SK-N-MC (cell line): ENCODE measurements at regions not wholly inside any gene's neighbourhood (a gene's known extent, or its start where the extent isn't known, plus 50 kb on each side); places are given as distances from the start of the nearest gene placed in this dataset.

Source experiments
- DNase-seq: peaks from one replicate; pipeline ENCODE4 v3.0.0-alpha.2; 2011; ENCODE audit warnings: low read depth, low spot score
- H3K27ac ChIP-seq: fragments of 200-600 bp; sonication (generic); 2 replicates; pipeline ENCODE4 v1.5.1; 2016; ENCODE audit warnings: mixed run types
- H3K36me3 ChIP-seq: fragments of 200-600 bp; sonication (generic); 2 replicates; pipeline ENCODE4 v1.6.1; 2017; ENCODE audit warnings: antibody characterized with exemption, low read length, mixed read lengths; ENCODE audit not compliant: insufficient read depth
- H3K4me3 ChIP-seq: fragments of 200-600 bp; sonication (generic); 2 replicates; pipeline ENCODE4 v1.5.1; 2016
- H3K9ac ChIP-seq: fragments of 200-600 bp; sonication (generic); 2 replicates; pipeline ENCODE4 v1.8.0; 2017; ENCODE audit warnings: mixed run types, mixed read lengths; ENCODE audit not compliant: insufficient read length
- H3K9me3 ChIP-seq: fragments of 200-600 bp; sonication (generic); 2 replicates; pipeline ENCODE4 v1.6.1; 2017; ENCODE audit warnings: low read depth, mild to moderate bottlenecking, antibody characterized with exemption, low read length, moderate library complexity, mixed read lengths
- EZH2 ChIP-seq: fragments of 200-600 bp; sonication (generic); IDR thresholded peaks from one replicate; pipeline ENCODE4 v1.6.1; 2017; ENCODE audit warnings: antibody characterized with exemption
- FOXP2 ChIP-seq: optimal IDR thresholded peaks from 2 replicates; pipeline ENCODE3; 2011; ENCODE audit warnings: mild to moderate bottlenecking, moderate library complexity; ENCODE audit not compliant: insufficient read depth; ENCODE audit errors: extremely low read length, control extremely low read depth
- POLR2AphosphoS5 ChIP-seq: IDR thresholded peaks from 2 replicates; pipeline ENCODE4 v1.6.1; 2012; ENCODE audit warnings: mild to moderate bottlenecking, low read depth, low read length, borderline replicate concordance

DNA sequence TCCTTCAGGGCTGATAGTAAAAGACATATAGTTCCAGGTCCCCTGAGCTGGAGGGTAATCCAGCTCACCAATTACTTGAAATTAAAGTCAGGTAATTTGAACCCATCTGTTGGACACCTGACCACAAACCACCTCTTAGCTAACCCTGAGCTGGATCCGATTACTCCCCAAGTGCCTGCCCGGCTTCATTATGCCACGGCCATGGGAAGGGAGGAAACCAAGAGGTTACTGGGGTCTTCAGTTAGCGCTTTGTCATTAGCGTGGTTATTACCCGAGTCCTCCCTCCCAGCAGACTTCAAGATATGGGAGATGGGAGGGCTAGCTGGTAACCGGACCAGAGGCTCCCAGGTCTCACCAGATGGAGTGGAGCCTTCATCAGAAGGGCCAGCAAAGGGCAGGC is 1071.4 kb downstream of the BCL11B start:
- TF ChIP-seq EZH2 (no peak), FOXP2 (no peak), POLR2AphosphoS5 (no peak)
- Histone ChIP-seq H3K36me3 (no peaks in the 10 kb centered on the region), H3K9ac (no peak overlapping the region), H3K9me3 (no peaks in the 10 kb centered on the region), H3K4me3 (no peak overlapping the region), H3K27ac (no peak overlapping the region)
- DNase-seq: no peak

DNA sequence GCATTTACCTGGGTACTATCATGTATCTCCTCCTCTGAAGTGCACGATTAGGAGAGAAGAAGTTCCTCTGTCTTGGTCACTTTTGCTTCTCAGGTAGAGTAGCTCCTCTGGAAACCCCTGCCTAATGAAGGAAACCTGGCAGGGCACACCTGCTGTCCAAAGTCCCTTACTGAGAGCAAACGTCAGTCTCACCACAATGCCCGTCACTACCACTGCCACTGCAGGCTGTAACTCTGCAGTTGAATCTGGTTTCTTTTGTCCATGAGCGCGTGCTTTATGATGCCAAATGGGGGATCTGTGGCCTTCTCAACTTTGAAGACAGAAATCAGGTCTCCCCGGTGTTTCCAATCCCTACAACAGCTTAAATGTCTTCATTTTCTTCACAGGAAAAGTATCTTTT is 1068.6 kb downstream of the BCL11B start:
- Histone ChIP-seq H3K9me3 (no peaks in the 10 kb centered on the region), H3K27ac (no peak overlapping the region), H3K4me3 (no peak overlapping the region), H3K9ac (no peak overlapping the region), H3K36me3 (no peaks in the 10 kb centered on the region)
- TF ChIP-seq EZH2: no peak
- no peak for TF ChIP-seq FOXP2
- no peak for TF ChIP-seq POLR2AphosphoS5
- DNase-seq: no peak

DNA sequence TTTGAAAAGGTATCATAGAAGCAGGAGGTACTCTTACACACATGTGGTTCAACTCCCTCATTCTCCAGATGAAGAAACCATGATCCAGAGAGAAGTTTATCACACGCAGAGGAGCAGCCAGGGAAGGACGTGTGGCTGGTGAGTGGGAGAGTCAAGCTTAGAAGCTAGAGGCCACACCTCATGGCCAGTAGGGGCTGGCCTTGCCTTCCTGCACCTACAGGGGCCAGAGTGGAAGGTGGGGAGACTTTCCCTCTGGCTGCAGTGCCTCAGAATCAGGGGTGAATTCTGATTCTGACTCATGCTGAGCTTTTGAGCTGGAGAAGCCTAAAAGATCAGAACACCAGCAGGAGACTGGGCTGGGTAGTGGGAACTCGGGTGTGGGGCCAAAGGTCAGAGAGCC is 1067.9 kb downstream of the BCL11B start:
- Histone ChIP-seq H3K9ac (no peak overlapping the region), H3K4me3 (no peak overlapping the region), H3K27ac (no peak overlapping the region), H3K9me3 (no peaks in the 10 kb centered on the region), H3K36me3 (no peaks in the 10 kb centered on the region)
- TF ChIP-seq POLR2AphosphoS5 (no peak), FOXP2 (no peak), EZH2 (no peak)
- no peak for DNase-seq

DNA sequence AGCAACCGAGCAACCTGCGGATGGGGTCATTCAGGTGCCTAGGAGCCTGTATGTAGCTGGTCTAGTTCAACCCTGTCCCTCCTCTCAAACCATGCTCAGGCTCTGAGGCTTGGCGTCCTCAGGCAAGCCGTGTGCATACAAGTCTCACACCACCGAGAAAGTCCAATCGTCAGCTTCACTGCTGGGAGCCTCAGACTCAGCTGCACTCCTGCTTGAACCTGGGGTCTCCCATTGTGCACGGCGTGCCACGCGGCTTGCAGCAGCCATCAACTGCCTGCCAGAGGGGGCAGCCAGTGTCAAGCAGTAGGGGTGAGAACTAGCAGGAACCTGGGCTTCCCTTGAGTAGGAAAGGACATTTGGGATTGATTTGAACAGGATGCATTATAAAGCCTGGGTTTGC is 1064.6 kb downstream of the BCL11B start:
- Histone ChIP-seq H3K27ac (no peak overlapping the region), H3K4me3 (no peak overlapping the region)
- TF ChIP-seq POLR2AphosphoS5 (no peak), FOXP2 (no peak), EZH2 (no peak)

DNA sequence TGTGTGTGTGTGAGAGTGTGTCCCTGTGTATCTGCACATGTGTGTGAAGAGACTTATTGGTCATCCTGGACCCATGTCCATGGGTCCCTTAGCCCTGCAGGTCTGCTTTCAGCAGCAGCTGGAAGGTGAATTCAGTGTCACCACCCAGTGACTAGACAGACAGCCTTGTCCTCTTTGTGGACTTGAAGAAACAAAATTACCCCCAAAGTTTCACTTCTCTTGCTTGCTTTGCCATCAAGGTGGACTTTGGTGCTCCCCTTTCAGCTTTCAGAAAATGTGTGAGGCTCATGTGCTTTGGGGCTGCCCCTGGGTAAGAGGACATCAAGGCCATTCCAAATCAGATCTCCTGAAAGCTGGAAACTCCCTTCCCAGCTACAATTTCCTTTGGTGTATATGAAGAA is 1063.8 kb downstream of the BCL11B start:
- H3K9me3 ChIP-seq: no peaks in the 10 kb centered on the region
- no peak for DNase-seq
- H3K4me3 ChIP-seq: no peak overlapping the region
- H3K36me3 ChIP-seq: no peaks in the 10 kb centered on the region
- TF ChIP-seq POLR2AphosphoS5 (no peak), EZH2 (no peak), FOXP2 (no peak)
- no peak overlapping the region for H3K27ac ChIP-seq
- H3K9ac ChIP-seq: no peak overlapping the region

More for the DNA sequence above, 1064.6 kb downstream of the BCL11B start:
- H3K36me3 ChIP-seq: no peaks in the 10 kb centered on the region
- no peaks in the 10 kb centered on the region for H3K9me3 ChIP-seq
- DNase-seq: no peak
- H3K9ac ChIP-seq: no peak overlapping the region

DNA sequence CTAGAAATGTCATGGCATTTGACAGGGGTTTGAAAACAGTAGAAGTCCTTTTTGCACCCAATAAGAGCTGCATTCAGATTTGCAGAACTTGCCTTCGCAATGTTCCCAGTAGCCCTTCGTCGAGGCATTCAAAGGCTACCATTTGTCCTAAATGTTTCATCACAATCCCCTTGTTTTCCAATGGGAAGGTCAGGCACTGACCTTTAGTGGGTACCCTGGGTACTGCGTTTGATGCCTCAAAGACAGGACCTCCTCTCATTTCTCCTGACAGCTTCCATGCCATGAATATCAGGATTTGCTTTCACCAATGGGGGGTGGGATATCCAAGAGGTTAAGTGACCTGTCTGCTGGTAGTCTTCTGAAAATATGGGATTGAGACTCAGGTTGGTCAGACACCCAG is 1063.1 kb downstream of the BCL11B start:
- TF ChIP-seq EZH2 (no peak), FOXP2 (no peak), POLR2AphosphoS5 (no peak)
- H3K36me3 ChIP-seq: no peaks in the 10 kb centered on the region
- H3K4me3 ChIP-seq: no peak overlapping the region
- H3K27ac ChIP-seq: no peak overlapping the region
- DNase-seq: no peak
- H3K9ac ChIP-seq: no peak overlapping the region
- H3K9me3 ChIP-seq: no peaks in the 10 kb centered on the region

DNA sequence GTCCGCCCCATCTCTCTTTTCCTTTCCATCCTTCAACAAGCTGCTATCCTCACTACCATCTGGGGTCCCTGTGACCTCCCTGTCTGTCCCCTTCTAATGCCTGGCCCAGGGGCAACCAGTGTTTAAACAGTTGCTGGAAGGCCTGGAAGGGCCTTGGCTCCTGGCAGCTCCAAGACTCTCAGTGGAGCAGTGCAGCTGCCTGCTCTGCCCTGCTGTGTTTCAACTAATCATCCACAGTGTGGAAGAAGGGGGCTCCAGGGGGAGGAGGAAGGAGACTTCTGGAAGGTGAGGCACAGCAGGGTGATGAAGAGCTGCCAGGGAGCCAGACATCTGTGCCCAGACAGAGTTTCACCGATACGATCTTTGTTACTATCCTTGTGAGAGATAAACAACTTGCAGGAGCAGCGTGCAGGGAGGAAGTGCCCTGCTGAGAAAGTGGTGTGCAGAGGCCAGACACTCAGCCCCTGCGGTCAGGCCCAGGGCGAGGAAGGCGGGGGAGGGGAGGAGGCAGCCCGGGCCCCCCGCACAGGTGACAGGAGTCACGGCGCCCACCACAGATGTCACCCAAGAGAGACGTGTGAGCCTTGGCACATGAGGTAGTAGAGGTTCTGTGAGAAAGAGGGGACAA is 1061.8 kb downstream of the BCL11B start:
- Histone ChIP-seq H3K4me3 (peak overlapping the region; percentile 51), H3K36me3 (no peaks in the 10 kb centered on the region), H3K9ac (peak overlapping the region; percentile 14), H3K9me3 (no peaks in the 10 kb centered on the region), H3K27ac (peak overlapping the region; percentile 53)
- TF ChIP-seq FOXP2 (peak; percentile 98), EZH2 (no peak)
- peak; percentile 61 for DNase-seq

DNA sequence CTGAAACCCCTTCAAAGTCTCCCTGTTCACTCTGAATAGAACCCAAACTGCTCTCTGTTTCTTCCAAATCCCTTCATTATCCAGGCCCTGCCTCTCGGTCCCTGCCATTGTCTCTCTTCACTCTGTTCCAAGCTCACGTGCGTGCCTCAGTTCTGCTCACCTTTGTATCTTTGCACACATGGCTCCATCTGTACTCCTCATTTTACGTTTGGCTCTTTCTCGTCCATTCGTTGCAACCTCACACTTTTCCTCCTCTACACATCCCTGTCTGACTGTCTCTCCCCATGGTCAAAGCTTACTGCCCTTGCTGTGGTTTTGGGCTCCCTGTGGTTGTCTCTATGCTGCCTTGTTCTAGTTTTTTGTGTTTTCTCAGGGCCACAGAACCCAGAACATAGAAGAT is 1054.5 kb downstream of the BCL11B start:
- H3K36me3 ChIP-seq: no peaks in the 10 kb centered on the region
- no peak overlapping the region for H3K9ac ChIP-seq
- no peak overlapping the region for H3K4me3 ChIP-seq
- no peak overlapping the region for H3K27ac ChIP-seq
- H3K9me3 ChIP-seq: no peaks in the 10 kb centered on the region
- DNase-seq: no peak
- no peak for TF ChIP-seq EZH2
- TF ChIP-seq FOXP2: no peak
- TF ChIP-seq POLR2AphosphoS5: no peak

DNA sequence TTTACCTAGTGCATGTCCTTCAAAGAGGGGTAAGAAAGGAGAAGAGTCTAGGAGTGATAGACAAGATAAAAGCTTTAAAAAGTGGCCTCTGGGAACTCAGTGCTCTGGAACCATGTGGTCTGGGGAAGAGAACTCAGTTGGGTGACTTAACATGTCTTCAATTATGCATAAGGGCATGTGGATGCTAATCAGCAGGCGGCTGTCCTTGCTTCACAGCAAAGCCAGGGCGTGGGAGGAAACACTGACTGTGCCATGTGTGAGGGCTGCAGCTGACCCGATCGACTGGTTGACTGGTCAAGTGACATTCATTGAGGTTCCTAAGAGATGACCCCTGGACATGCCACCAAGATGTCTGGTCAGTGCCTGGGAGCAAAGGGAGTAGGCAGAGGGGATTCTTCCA is 1053.8 kb downstream of the BCL11B start:
- Histone ChIP-seq H3K9me3 (no peaks in the 10 kb centered on the region), H3K4me3 (no peak overlapping the region), H3K9ac (no peak overlapping the region), H3K36me3 (no peaks in the 10 kb centered on the region), H3K27ac (no peak overlapping the region)
- no peak for DNase-seq
- no peak for TF ChIP-seq FOXP2
- no peak for TF ChIP-seq EZH2
- TF ChIP-seq POLR2AphosphoS5: no peak
